H1 (cell line): ENCODE measurements at regions not wholly inside any gene's neighbourhood (a gene's known extent, or its start where the extent isn't known, plus 50 kb on each side); places are given as distances from the start of the nearest gene placed in this dataset.

Experiments
- CEBPB ChIP-seq: IDR thresholded peaks from 2 replicates; pipeline ENCODE4 v1.6.1; 2012; ENCODE audit warnings: low read depth, low read length
- CREB1 ChIP-seq: IDR thresholded peaks from 2 replicates; pipeline ENCODE4 v1.6.1; 2012; ENCODE audit warnings: inconsistent platforms
- JUND ChIP-seq: IDR thresholded peaks from 2 replicates; pipeline ENCODE4 v1.6.1; 2011; ENCODE audit warnings: mild to moderate bottlenecking, improper control_type of control experiment, low read length
- MAFK ChIP-seq: IDR thresholded peaks from 2 replicates; pipeline ENCODE4 v1.6.1; 2012; ENCODE audit warnings: low read depth, mild to moderate bottlenecking, improper control_type of control experiment, low read length
- NRF1 ChIP-seq: IDR thresholded peaks from 2 replicates; pipeline ENCODE4 v1.6.1; 2011; ENCODE audit warnings: mild to moderate bottlenecking, low read depth, low read length, improper control_type of control experiment
- POLR2AphosphoS5 ChIP-seq: IDR thresholded peaks from 2 replicates; pipeline ENCODE4 v1.6.1; 2011; ENCODE audit warnings: low read depth, low read length
- RFX5 ChIP-seq: IDR thresholded peaks from 2 replicates; pipeline ENCODE4 v1.6.1; 2011; ENCODE audit warnings: low read depth, low read length, improper control_type of control experiment, borderline replicate concordance
- SP2 ChIP-seq: IDR thresholded peaks from 2 replicates; pipeline ENCODE4 v1.6.1; 2012; ENCODE audit warnings: mild to moderate bottlenecking, low read length, inconsistent platforms
- SUZ12 ChIP-seq: fragments of 200-600 bp; sonication (generic); IDR thresholded peaks from 2 replicates; pipeline ENCODE4 v1.6.1; 2012; ENCODE audit warnings: mild to moderate bottlenecking, inconsistent platforms, low read length, moderate library complexity, mixed read lengths
- TAF1 ChIP-seq: IDR thresholded peaks from 2 replicates; pipeline ENCODE4 v1.6.1; 2011; ENCODE audit warnings: mild to moderate bottlenecking, low read depth, low read length
- TCF12 ChIP-seq: IDR thresholded peaks from 2 replicates; pipeline ENCODE4 v1.6.1; 2011; ENCODE audit warnings: low read depth, mild to moderate bottlenecking, low read length
- ZNF274 ChIP-seq: IDR thresholded peaks from 2 replicates; pipeline ENCODE4 v1.7.0; 2012; ENCODE audit warnings: low read length, borderline replicate concordance; ENCODE audit errors: extremely low read depth
- TF ChIP-seq, protein P1 (sequence below): fragments of 300-600 bp; sonication (generic); IDR thresholded peaks from 2 replicates; pipeline ENCODE4 v1.7.1; 2012; ENCODE audit warnings: low read length, moderate library complexity, mild to moderate bottlenecking, inconsistent platforms; ENCODE audit not compliant: insufficient replicate concordance
- TF ChIP-seq, protein P2 (sequence below): IDR thresholded peaks from 2 replicates; pipeline ENCODE4 v1.6.1; 2012; ENCODE audit warnings: inconsistent platforms

GRCh38 chr1:221522529-221522940, 219.4 kb downstream of the DUSP10 start (continued):
- TF ChIP-seq, protein P1, sequence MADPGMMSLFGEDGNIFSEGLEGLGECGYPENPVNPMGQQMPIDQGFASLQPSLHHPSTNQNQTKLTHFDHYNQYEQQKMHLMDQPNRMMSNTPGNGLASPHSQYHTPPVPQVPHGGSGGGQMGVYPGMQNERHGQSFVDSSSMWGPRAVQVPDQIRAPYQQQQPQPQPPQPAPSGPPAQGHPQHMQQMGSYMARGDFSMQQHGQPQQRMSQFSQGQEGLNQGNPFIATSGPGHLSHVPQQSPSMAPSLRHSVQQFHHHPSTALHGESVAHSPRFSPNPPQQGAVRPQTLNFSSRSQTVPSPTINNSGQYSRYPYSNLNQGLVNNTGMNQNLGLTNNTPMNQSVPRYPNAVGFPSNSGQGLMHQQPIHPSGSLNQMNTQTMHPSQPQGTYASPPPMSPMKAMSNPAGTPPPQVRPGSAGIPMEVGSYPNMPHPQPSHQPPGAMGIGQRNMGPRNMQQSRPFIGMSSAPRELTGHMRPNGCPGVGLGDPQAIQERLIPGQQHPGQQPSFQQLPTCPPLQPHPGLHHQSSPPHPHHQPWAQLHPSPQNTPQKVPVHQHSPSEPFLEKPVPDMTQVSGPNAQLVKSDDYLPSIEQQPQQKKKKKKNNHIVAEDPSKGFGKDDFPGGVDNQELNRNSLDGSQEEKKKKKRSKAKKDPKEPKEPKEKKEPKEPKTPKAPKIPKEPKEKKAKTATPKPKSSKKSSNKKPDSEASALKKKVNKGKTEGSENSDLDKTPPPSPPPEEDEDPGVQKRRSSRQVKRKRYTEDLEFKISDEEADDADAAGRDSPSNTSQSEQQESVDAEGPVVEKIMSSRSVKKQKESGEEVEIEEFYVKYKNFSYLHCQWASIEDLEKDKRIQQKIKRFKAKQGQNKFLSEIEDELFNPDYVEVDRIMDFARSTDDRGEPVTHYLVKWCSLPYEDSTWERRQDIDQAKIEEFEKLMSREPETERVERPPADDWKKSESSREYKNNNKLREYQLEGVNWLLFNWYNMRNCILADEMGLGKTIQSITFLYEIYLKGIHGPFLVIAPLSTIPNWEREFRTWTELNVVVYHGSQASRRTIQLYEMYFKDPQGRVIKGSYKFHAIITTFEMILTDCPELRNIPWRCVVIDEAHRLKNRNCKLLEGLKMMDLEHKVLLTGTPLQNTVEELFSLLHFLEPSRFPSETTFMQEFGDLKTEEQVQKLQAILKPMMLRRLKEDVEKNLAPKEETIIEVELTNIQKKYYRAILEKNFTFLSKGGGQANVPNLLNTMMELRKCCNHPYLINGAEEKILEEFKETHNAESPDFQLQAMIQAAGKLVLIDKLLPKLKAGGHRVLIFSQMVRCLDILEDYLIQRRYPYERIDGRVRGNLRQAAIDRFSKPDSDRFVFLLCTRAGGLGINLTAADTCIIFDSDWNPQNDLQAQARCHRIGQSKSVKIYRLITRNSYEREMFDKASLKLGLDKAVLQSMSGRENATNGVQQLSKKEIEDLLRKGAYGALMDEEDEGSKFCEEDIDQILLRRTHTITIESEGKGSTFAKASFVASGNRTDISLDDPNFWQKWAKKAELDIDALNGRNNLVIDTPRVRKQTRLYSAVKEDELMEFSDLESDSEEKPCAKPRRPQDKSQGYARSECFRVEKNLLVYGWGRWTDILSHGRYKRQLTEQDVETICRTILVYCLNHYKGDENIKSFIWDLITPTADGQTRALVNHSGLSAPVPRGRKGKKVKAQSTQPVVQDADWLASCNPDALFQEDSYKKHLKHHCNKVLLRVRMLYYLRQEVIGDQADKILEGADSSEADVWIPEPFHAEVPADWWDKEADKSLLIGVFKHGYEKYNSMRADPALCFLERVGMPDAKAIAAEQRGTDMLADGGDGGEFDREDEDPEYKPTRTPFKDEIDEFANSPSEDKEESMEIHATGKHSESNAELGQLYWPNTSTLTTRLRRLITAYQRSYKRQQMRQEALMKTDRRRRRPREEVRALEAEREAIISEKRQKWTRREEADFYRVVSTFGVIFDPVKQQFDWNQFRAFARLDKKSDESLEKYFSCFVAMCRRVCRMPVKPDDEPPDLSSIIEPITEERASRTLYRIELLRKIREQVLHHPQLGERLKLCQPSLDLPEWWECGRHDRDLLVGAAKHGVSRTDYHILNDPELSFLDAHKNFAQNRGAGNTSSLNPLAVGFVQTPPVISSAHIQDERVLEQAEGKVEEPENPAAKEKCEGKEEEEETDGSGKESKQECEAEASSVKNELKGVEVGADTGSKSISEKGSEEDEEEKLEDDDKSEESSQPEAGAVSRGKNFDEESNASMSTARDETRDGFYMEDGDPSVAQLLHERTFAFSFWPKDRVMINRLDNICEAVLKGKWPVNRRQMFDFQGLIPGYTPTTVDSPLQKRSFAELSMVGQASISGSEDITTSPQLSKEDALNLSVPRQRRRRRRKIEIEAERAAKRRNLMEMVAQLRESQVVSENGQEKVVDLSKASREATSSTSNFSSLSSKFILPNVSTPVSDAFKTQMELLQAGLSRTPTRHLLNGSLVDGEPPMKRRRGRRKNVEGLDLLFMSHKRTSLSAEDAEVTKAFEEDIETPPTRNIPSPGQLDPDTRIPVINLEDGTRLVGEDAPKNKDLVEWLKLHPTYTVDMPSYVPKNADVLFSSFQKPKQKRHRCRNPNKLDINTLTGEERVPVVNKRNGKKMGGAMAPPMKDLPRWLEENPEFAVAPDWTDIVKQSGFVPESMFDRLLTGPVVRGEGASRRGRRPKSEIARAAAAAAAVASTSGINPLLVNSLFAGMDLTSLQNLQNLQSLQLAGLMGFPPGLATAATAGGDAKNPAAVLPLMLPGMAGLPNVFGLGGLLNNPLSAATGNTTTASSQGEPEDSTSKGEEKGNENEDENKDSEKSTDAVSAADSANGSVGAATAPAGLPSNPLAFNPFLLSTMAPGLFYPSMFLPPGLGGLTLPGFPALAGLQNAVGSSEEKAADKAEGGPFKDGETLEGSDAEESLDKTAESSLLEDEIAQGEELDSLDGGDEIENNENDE: no peak
- TF ChIP-seq MAFK (no peak), CREB1 (no peak), CEBPB (no peak), NRF1 (no peak), RFX5 (no peak), POLR2AphosphoS5 (no peak), SUZ12 (no peak), SP2 (no peak), TCF12 (no peak), JUND (no peak), ZNF274 (no peak), TAF1 (no peak)
- TF ChIP-seq, protein P2, sequence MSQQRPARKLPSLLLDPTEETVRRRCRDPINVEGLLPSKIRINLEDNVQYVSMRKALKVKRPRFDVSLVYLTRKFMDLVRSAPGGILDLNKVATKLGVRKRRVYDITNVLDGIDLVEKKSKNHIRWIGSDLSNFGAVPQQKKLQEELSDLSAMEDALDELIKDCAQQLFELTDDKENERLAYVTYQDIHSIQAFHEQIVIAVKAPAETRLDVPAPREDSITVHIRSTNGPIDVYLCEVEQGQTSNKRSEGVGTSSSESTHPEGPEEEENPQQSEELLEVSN: no peak
